ENCODE measurements at regions not wholly inside any gene's neighbourhood (a gene's known extent, or its start where the extent isn't known, plus 50 kb on each side); places are given as distances from the start of the nearest gene placed in this dataset.

- no peak for DNase-seq
Observed at GRCh38 chr9:119047513-119048307, 321.5 kb downstream of the BRINP1 start.

- DNase-seq, result no peak
Observed at GRCh38 chr9:119050281-119050680, 319.0 kb downstream of the BRINP1 start.

GRCh38 chr9:119052339-119053030 is 316.8 kb downstream of the BRINP1 start:
- DNase-seq, result no peak

GRCh38 chr9:119053070-119053469 is 316.2 kb downstream of the BRINP1 start:
- no peak for DNase-seq

- no peak for DNase-seq
Observed at GRCh38 chr9:119060629-119061385, 308.4 kb downstream of the BRINP1 start.

GRCh38 chr9:119071636-119072035 is 297.6 kb downstream of the BRINP1 start:
- no peak for DNase-seq

GRCh38 chr9:119074017-119074416 is 295.2 kb downstream of the BRINP1 start:
- DNase-seq, result no peak

GRCh38 chr9:119078015-119078414 is 291.2 kb downstream of the BRINP1 start:
- DNase-seq, result no peak

- DNase-seq, result no peak
Observed at GRCh38 chr9:119083673-119084072, 285.6 kb downstream of the BRINP1 start.

- no peak for DNase-seq
Observed at GRCh38 chr9:119086590-119086989, 282.6 kb downstream of the BRINP1 start.

- no peak for DNase-seq
Observed at GRCh38 chr9:119088002-119088547, 281.2 kb downstream of the BRINP1 start.

GRCh38 chr9:119091074-119091473 is 278.2 kb downstream of the BRINP1 start:
- no peak for DNase-seq

- no peak for DNase-seq
Observed at GRCh38 chr9:119092125-119092524, 277.1 kb downstream of the BRINP1 start.

- no peak for DNase-seq
Observed at GRCh38 chr9:119094086-119094485, 275.1 kb downstream of the BRINP1 start.

- DNase-seq, result no peak
Observed at GRCh38 chr9:119095072-119095471, 274.2 kb downstream of the BRINP1 start.

GRCh38 chr9:119101048-119101447 is 268.2 kb downstream of the BRINP1 start:
- no peak for DNase-seq

- no peak for DNase-seq
Observed at GRCh38 chr9:119114681-119115080, 254.6 kb downstream of the BRINP1 start.

Data from activated naive CD4-positive, alpha-beta T cell treated with Interleukin-2 at 50 U/mL for 16 hours (primary cell).